ENCODE measurements at regions not wholly inside any gene's neighbourhood (a gene's known extent, or its start where the extent isn't known, plus 50 kb on each side); places are given as distances from the start of the nearest gene placed in this dataset.
"Not testable (repeated sequence)": the region's sequence is repeated elsewhere in the genome, so short reads cannot be mapped to it uniquely, and the experiment has no call there.

DNA sequence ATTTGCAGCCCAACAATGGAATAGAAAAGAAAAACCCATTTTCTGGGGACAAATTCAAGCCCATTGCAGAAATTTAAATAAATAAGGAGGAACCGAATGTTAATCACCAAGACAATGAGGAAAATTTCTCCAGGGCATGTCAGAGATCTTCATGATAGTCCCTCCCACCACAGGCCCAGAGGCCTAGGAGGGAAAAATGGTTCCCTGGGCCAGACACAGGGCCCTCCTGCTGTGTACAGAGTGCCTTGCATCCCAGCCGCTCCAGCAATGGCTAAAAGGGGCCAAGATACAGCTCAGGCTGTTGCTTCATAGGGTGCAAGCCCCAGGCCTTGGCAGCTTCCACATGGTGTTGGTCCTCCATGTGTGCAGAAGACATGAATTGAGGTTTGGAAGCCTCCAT lies 73.4 kb upstream of the FOXE1 start:
- H3K36me3 Mint-ChIP-seq (ENCODE audit: insufficient read depth) = peaks cover 2% of the 10 kb centered on the region
- DNase-seq (ENCODE audit: low spot score in 2 of 2) (no peak), ATAC-seq (replicated peaks; ENCODE audit: extremely low read depth, poor library complexity, severe bottlenecking) (no peak)
- no peaks in the 10 kb centered on the region for H3K4me1 Mint-ChIP-seq
- no peak overlapping the region for H3K27ac Mint-ChIP-seq (ENCODE audit: low read depth)
- H3K27me3 Mint-ChIP-seq = peaks cover 79% of the 10 kb centered on the region
- H3K4me3 Mint-ChIP-seq = no peak overlapping the region
- H3K9me3 Mint-ChIP-seq = no peaks in the 10 kb centered on the region

DNA sequence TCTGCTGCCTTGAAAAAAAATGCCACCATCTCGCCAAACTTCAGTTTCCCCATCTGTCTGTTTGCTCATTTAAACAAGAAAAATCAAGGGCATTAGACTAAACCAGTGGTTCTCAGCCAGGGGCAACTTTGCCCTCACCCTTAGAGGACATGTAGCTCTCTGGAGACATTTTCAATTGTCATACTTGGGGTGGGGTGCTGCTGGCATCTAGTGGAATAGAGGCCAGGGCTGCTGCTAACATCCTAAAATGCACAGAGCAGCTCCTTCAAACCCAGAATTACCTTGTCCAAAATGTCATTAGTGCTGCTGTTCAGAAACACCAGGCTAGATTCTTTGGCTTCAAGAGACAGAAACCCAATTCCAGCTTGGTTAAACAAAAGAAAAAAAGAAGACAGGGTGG lies 71.1 kb upstream of the FOXE1 start:
- Mint-ChIP-seq H3K4me1 (no peaks in the 10 kb centered on the region), H3K27me3 (peaks cover 62% of the 10 kb centered on the region), H3K27ac (ENCODE audit: low read depth) (no peak overlapping the region), H3K36me3 (ENCODE audit: insufficient read depth) (peaks cover 2% of the 10 kb centered on the region), H3K9me3 (no peaks in the 10 kb centered on the region), H3K4me3 (no peak overlapping the region)
- no peak for ATAC-seq (replicated peaks; ENCODE audit: extremely low read depth, poor library complexity, severe bottlenecking)
- DNase-seq (ENCODE audit: low spot score in 2 of 2) = no peak

DNA sequence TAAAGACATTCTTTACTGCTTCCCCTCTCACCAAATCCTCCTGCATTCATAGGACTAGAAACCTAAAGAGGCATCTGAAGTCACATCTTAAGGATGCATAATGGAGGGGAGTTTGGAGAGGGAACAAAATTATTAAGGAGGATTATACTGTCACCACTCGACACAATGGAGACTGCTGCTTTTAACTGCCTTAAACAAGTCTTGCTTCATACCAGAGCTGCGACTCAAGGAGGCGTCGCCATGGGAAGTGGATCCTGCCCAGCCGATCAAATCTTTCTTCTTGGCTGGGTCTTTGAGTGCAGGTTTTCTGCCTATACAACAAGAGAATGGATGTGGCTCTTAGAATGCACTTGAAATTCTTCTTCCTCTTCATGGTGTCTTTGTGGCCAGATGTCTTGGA lies 66.7 kb upstream of the FOXE1 start:
- Mint-ChIP-seq H3K36me3 (ENCODE audit: insufficient read depth) (no peaks in the 10 kb centered on the region), H3K4me3 (no peak overlapping the region), H3K27ac (ENCODE audit: low read depth) (no peak overlapping the region), H3K27me3 (peaks cover 42% of the 10 kb centered on the region), H3K9me3 (no peaks in the 10 kb centered on the region), H3K4me1 (no peaks in the 10 kb centered on the region)
- ATAC-seq (replicated peaks; ENCODE audit: extremely low read depth, poor library complexity, severe bottlenecking) = no peak
- no peak for DNase-seq (ENCODE audit: low spot score in 2 of 2)

GRCh38 chr9:97787551-97787950 lies 65.5 kb upstream of the FOXE1 start:
- no peaks in the 10 kb centered on the region for H3K36me3 Mint-ChIP-seq (ENCODE audit: insufficient read depth)
- no peak for ATAC-seq (replicated peaks; ENCODE audit: extremely low read depth, poor library complexity, severe bottlenecking)
- no peak overlapping the region for H3K27ac Mint-ChIP-seq (ENCODE audit: low read depth)
- H3K9me3 Mint-ChIP-seq = no peaks in the 10 kb centered on the region
- H3K4me3 Mint-ChIP-seq = no peak overlapping the region
- H3K27me3 Mint-ChIP-seq = peaks cover 30% of the 10 kb centered on the region
- no peaks in the 10 kb centered on the region for H3K4me1 Mint-ChIP-seq
- no peak for DNase-seq (ENCODE audit: low spot score in 2 of 2)

DNA sequence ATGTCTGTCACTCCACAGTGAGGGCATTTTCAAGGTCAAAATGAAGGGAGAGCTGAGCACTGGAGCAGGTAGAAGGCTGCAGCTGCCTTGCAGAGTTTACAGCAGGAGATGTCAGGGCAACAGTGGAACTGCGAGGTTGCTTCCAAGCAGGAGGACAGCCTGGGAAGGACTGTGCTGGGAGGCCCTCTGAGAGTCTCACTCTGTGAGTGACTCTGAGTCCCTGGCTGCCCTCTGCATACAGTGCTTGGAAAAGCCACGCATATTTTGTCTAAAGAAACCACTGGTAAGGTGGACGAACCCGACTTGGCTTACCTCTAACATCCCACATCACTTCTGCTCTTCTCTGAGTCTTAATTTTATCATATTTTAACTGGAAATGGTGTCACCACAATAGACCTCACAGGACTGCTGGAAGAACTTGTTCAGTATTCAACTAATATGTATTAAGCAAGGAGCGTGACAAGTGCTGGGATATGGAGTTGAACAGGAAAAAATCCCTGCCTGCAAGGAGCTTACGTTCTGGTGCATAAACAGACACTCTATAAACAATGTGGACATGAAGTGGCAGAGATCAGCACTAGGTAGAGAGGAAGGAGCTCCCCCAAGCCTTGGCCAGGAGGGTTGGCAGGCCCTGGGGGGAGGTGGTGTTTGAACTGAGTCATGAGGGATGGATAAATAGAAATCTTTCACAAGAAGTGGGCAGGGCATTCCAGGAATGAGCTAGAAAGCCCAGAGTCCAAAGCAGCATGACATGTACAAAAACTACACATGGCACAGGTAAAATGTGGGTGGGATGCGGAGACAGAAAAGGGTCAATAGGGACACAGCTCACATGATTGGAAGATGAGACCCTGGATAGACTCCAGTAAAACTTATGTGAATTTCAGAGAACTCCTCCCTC lies 64.0 kb upstream of the FOXE1 start:
- H3K4me1 Mint-ChIP-seq = no peaks in the 10 kb centered on the region
- ATAC-seq (replicated peaks; ENCODE audit: extremely low read depth, poor library complexity, severe bottlenecking) (no peak), DNase-seq (ENCODE audit: low spot score in 2 of 2) (no peak)
- no peak overlapping the region for H3K4me3 Mint-ChIP-seq
- no peaks in the 10 kb centered on the region for H3K9me3 Mint-ChIP-seq
- H3K27me3 Mint-ChIP-seq = peaks cover 18% of the 10 kb centered on the region
- no peaks in the 10 kb centered on the region for H3K36me3 Mint-ChIP-seq (ENCODE audit: insufficient read depth)
- H3K27ac Mint-ChIP-seq (ENCODE audit: low read depth) = no peak overlapping the region

DNA sequence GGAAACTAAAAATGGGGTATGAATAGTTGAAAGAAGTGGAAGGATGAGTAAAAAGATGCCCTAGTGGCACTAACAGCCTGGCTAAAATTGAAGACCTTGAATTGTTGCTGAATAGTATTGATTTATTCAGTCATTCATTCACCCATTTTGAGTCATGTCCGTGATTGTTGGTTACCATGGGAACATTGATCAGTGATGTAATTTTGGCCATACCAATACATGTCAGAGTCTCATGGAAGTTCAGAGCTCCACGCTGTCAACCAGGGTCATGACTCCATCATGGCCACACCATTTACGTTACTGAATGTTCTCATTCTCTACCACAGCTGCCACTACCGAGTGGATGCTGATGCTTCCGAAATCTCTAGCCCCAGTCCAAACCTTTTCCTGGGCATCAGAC lies 62.5 kb upstream of the FOXE1 start:
- Mint-ChIP-seq H3K4me1 (no peaks in the 10 kb centered on the region), H3K27ac (ENCODE audit: low read depth) (no peak overlapping the region), H3K27me3 (peaks cover 11% of the 10 kb centered on the region), H3K9me3 (no peaks in the 10 kb centered on the region), H3K4me3 (no peak overlapping the region), H3K36me3 (ENCODE audit: insufficient read depth) (no peaks in the 10 kb centered on the region)
- DNase-seq (ENCODE audit: low spot score in 2 of 2) = no peak
- ATAC-seq (replicated peaks; ENCODE audit: extremely low read depth, poor library complexity, severe bottlenecking) = no peak

- H3K27ac Mint-ChIP-seq (ENCODE audit: low read depth) = no peak overlapping the region
- H3K36me3 Mint-ChIP-seq (ENCODE audit: insufficient read depth) = no peaks in the 10 kb centered on the region
- H3K4me3 Mint-ChIP-seq = no peak overlapping the region
- ATAC-seq (replicated peaks; ENCODE audit: extremely low read depth, poor library complexity, severe bottlenecking) = no peak
- no peaks in the 10 kb centered on the region for H3K9me3 Mint-ChIP-seq
- DNase-seq (ENCODE audit: low spot score in 2 of 2) = no peak
- peaks cover 11% of the 10 kb centered on the region for H3K27me3 Mint-ChIP-seq
- H3K4me1 Mint-ChIP-seq = no peaks in the 10 kb centered on the region
These were observed 61.5 kb upstream of the FOXE1 start for GRCh38 chr9:97791542-97791941.

GRCh38 chr9:97793067-97793466 lies 60.0 kb upstream of the FOXE1 start:
- Mint-ChIP-seq H3K27me3 (peaks cover 3% of the 10 kb centered on the region), H3K4me1 (no peaks in the 10 kb centered on the region), H3K36me3 (ENCODE audit: insufficient read depth) (no peaks in the 10 kb centered on the region), H3K9me3 (no peaks in the 10 kb centered on the region), H3K4me3 (no peak overlapping the region), H3K27ac (ENCODE audit: low read depth) (no peak overlapping the region)
- no peak for DNase-seq (ENCODE audit: low spot score in 2 of 2)
- ATAC-seq (replicated peaks; ENCODE audit: extremely low read depth, poor library complexity, severe bottlenecking) = no peak

DNA sequence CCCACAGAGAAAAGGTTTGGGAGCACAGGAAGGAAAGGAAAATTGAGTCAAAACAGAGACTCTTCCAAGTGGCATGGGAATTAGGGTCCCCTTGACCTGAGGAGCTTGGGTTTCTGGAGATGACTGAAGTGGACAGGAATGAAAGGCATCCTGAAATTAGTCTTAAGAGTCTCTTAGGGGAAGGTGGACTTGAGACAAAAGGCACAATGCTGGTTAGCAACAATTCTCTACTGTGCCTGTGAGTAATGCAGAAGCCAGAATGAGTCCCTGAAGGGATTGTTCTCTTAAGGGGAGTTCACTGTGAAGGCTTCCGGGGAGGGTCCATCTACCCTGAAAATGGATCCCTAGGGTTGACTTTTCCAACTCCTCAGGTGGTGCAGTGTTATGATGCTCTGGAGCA lies 58.4 kb upstream of the FOXE1 start:
- Mint-ChIP-seq H3K4me1 (no peaks in the 10 kb centered on the region), H3K27ac (ENCODE audit: low read depth) (no peak overlapping the region), H3K9me3 (no peaks in the 10 kb centered on the region), H3K4me3 (no peak overlapping the region), H3K36me3 (ENCODE audit: insufficient read depth) (no peaks in the 10 kb centered on the region), H3K27me3 (no peaks in the 10 kb centered on the region)
- no peak for DNase-seq (ENCODE audit: low spot score in 2 of 2)
- ATAC-seq (replicated peaks; ENCODE audit: extremely low read depth, poor library complexity, severe bottlenecking) = no peak

GRCh38 chr9:97796176-97796575 lies 56.9 kb upstream of the FOXE1 start:
- not testable (repeated sequence) for H3K27me3 Mint-ChIP-seq; H3K27ac Mint-ChIP-seq (ENCODE audit: low read depth); DNase-seq (ENCODE audit: low spot score in 2 of 2); H3K9me3 Mint-ChIP-seq; H3K4me3 Mint-ChIP-seq; ATAC-seq (replicated peaks; ENCODE audit: extremely low read depth, poor library complexity, severe bottlenecking); H3K4me1 Mint-ChIP-seq; H3K36me3 Mint-ChIP-seq (ENCODE audit: insufficient read depth)

GRCh38 chr9:97801180-97801579 lies 51.8 kb upstream of the FOXE1 start:
- H3K9me3 Mint-ChIP-seq = no peaks in the 10 kb centered on the region
- H3K36me3 Mint-ChIP-seq (ENCODE audit: insufficient read depth) = peaks cover 6% of the 10 kb centered on the region
- DNase-seq (ENCODE audit: low spot score in 2 of 2) (no peak), ATAC-seq (replicated peaks; ENCODE audit: extremely low read depth, poor library complexity, severe bottlenecking) (no peak)
- peaks cover 12% of the 10 kb centered on the region for H3K4me1 Mint-ChIP-seq
- no peak overlapping the region for H3K27ac Mint-ChIP-seq (ENCODE audit: low read depth)
- H3K4me3 Mint-ChIP-seq = no peak overlapping the region
- peaks cover 13% of the 10 kb centered on the region for H3K27me3 Mint-ChIP-seq

DNA sequence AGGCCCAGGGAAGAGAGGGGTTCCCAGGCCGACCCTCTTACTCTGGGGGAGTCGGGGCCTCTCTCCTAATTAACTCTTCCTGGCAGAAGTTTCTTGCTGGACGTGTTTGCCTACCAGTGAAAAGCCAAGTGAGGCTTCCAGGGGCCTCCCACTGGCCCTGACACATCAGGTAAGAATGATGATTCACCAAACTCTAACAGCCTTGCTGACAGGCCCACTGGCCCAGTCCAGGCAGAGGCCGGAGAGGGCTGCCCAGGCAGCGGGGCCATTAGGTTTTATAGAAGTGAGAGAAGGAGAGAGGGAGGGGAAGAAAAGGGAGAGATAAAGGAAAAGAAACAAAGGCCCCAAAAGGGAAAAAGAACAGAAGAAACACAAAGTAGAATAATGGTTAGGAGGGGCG lies 50.8 kb upstream of the FOXE1 start:
- Mint-ChIP-seq H3K27ac (ENCODE audit: low read depth) (peak overlapping the region; percentile 94), H3K4me1 (peaks cover 12% of the 10 kb centered on the region), H3K4me3 (peak overlapping the region; percentile 85), H3K27me3 (peaks cover 16% of the 10 kb centered on the region), H3K9me3 (no peaks in the 10 kb centered on the region), H3K36me3 (ENCODE audit: insufficient read depth) (peaks cover 6% of the 10 kb centered on the region)
- DNase-seq (ENCODE audit: low spot score in 2 of 2) = no peak
- ATAC-seq (replicated peaks; ENCODE audit: extremely low read depth, poor library complexity, severe bottlenecking) = no peak

DNA sequence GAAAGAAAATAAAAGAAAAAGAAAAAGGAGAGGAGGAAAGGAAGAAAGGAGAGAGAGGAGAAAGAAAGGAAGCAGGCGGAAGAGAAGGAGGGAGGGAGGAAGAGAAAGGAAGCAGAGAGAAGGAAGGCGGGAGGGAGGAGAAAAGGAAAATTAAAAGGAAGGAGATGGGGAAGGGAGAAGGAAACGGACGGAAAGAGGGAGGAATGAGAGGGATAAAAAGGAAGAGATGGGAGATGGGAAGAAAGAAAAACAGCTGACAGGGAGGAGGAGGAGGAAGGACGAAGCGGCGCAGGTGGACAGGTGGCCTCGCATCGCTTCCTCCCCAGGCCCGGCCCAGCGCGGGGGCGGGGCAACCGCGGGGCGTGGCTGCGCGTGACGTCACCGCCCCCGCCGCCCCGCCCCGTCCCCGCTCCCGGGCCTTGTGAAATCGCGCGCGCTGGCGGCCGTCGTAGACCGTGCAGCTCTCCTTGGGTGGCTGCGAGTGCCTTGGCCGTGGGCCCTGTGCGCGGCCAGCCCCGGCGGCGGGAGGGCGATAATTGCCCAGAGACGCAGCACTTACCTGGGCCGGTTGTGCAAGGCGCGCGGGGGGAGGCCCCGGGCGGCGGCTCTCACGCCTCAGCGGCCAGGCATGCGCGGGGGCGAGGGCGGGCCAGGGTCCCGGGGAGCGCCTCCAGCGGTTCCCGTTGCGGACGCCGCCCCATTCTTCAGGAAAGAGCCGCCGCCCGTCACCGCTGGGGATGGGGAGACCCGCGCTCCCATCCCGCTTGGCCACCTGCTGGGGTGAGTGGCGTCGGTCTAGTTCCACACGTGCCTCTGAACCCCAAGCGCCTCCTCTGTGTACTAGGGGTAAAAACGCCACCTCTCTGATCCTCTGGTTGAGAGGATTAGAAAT lies 49.6 kb upstream of the FOXE1 start:
- Mint-ChIP-seq H3K4me1 (peaks cover 12% of the 10 kb centered on the region), H3K27ac (ENCODE audit: low read depth) (peak overlapping the region; percentile 94), H3K4me3 (peak overlapping the region; percentile 85), H3K36me3 (ENCODE audit: insufficient read depth) (peaks cover 6% of the 10 kb centered on the region), H3K27me3 (peaks cover 21% of the 10 kb centered on the region), H3K9me3 (no peaks in the 10 kb centered on the region)
- ATAC-seq (replicated peaks; ENCODE audit: extremely low read depth, poor library complexity, severe bottlenecking) (peak; percentile 96), DNase-seq (ENCODE audit: low spot score in 2 of 2) (peak; percentile 47 to 48)
